NCI-H748 treated with DMSO at 0.1 percent for 48 hours (cell line): ENCODE measurements at regions not wholly inside any gene's neighbourhood (a gene's known extent, or its start where the extent isn't known, plus 50 kb on each side); places are given as distances from the start of the nearest gene placed in this dataset.
"Not testable (repeated sequence)": the region's sequence is repeated elsewhere in the genome, so short reads cannot be mapped to it uniquely, and the experiment has no call there.

ENCODE experiments used
- DNase-seq: peaks from one replicate; lab custom pipeline; 2025; lab: John Stamatoyannopoulos, UW

GRCh38 chr5:130578354-130578753 lies 586.7 kb downstream of the HINT1 start:
- DNase-seq, result no peak

GRCh38 chr5:130571076-130571475 lies 594.0 kb downstream of the HINT1 start:
- DNase-seq, result no peak

GRCh38 chr5:130568791-130569190 lies 596.3 kb downstream of the HINT1 start:
- no peak for DNase-seq

GRCh38 chr5:130555429-130555828 lies 609.6 kb downstream of the HINT1 start:
- DNase-seq, result no peak

GRCh38 chr5:130550562-130550928 lies 614.5 kb downstream of the HINT1 start:
- no peak for DNase-seq

- no peak for DNase-seq
Observed at GRCh38 chr5:130549884-130550561, 615.0 kb downstream of the HINT1 start.

- no peak for DNase-seq
Observed at GRCh38 chr5:130546211-130546610, 618.8 kb downstream of the HINT1 start.

- no peak for DNase-seq
Observed at GRCh38 chr5:130545291-130545690, 619.8 kb downstream of the HINT1 start.

- DNase-seq, result no peak
Observed at GRCh38 chr5:130541617-130542221, 623.3 kb downstream of the HINT1 start.

GRCh38 chr5:130536691-130537090 lies 628.4 kb downstream of the HINT1 start:
- no peak for DNase-seq

GRCh38 chr5:130532786-130533185 lies 628.5 kb downstream of the CHSY3 start:
- no peak for DNase-seq

GRCh38 chr5:130529511-130530485 lies 625.5 kb downstream of the CHSY3 start:
- DNase-seq, result no peak

GRCh38 chr5:130529111-130529510 lies 624.8 kb downstream of the CHSY3 start:
- DNase-seq, result no peak

- DNase-seq, result no peak
Observed at GRCh38 chr5:130528474-130528873, 624.2 kb downstream of the CHSY3 start.

GRCh38 chr5:130526708-130527107 lies 622.4 kb downstream of the CHSY3 start:
- no peak for DNase-seq

GRCh38 chr5:130520211-130520610 lies 615.9 kb downstream of the CHSY3 start:
- no peak for DNase-seq

- no peak for DNase-seq
Observed at GRCh38 chr5:130514984-130515690, 610.9 kb downstream of the CHSY3 start.

- DNase-seq, result no peak
Observed at GRCh38 chr5:130502702-130503101, 598.4 kb downstream of the CHSY3 start.

- no peak for DNase-seq
Observed at GRCh38 chr5:130501151-130501865, 597.0 kb downstream of the CHSY3 start.

GRCh38 chr5:130500495-130500894 lies 596.2 kb downstream of the CHSY3 start:
- DNase-seq, result not testable (repeated sequence)

GRCh38 chr5:130496215-130496614 lies 592.0 kb downstream of the CHSY3 start:
- no peak for DNase-seq
